G401 (cell line): ENCODE measurements at regions not wholly inside any gene's neighbourhood (a gene's known extent, or its start where the extent isn't known, plus 50 kb on each side); places are given as distances from the start of the nearest gene placed in this dataset.

ENCODE experiments used
- DNase-seq: peaks from one replicate; pipeline ENCODE4 v3.0.0-alpha.2; 2015; ENCODE audit warnings: low spot score
- in situ Hi-C: cut with HindIII; loops from 2 replicates; pipeline ENCODE4 v1.10.0; 2016; ENCODE audit warnings: low sequenced_read_pairs, mixed read lengths

GRCh38 chr7:84248267-84248666 lies 53.7 kb upstream of the SEMA3A start:
- in situ Hi-C loops, result no loop called here
- no peak for DNase-seq

GRCh38 chr7:84247591-84247990 lies 53.0 kb upstream of the SEMA3A start:
- DNase-seq, result no peak
- in situ Hi-C loops, result no loop called here

- no peak for DNase-seq
- in situ Hi-C loops, result no loop called here
These were observed 51.2 kb upstream of the SEMA3A start for GRCh38 chr7:84245835-84246234.
